ENCODE measurements at regions not wholly inside any gene's neighbourhood (a gene's known extent, or its start where the extent isn't known, plus 50 kb on each side); places are given as distances from the start of the nearest gene placed in this dataset.
"Not testable (repeated sequence)": the region's sequence is repeated elsewhere in the genome, so short reads cannot be mapped to it uniquely, and the experiment has no call there.

DNA sequence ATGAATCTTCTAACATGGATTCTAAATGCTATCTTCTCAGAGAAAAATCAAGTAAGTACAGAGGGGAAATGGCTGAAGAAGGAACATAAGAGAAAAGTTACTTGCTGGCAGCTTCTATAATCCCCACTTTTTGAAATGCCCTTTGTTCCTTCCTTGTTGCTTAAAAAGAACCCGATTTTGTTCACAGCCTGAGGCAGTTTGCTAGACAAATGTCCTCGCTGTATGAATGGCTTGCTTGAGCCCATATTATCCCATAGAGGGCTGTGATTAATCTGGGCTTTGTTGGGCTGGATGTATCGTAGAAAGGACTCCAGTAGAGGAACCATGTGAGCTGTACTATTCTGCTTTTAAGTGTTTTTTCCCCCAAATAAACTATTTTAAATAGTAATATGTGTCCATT, 134.3 kb upstream of the FGF13 start:
- WGBS (ENCODE audit: insufficient coverage, low coverage, low lambda C conversion rate, missing lambda C conversion rate): 47% methylated on average over 3 of the region's 3 CpGs
- H3K27me3 ChIP-seq: no peaks in the 10 kb centered on the region
- no peak for ATAC-seq
- H3K27ac ChIP-seq: no peak overlapping the region
- TF ChIP-seq POLR2A (IDR thresholded peaks at IDR 0.05): no peak
- TF ChIP-seq, protein P1, sequence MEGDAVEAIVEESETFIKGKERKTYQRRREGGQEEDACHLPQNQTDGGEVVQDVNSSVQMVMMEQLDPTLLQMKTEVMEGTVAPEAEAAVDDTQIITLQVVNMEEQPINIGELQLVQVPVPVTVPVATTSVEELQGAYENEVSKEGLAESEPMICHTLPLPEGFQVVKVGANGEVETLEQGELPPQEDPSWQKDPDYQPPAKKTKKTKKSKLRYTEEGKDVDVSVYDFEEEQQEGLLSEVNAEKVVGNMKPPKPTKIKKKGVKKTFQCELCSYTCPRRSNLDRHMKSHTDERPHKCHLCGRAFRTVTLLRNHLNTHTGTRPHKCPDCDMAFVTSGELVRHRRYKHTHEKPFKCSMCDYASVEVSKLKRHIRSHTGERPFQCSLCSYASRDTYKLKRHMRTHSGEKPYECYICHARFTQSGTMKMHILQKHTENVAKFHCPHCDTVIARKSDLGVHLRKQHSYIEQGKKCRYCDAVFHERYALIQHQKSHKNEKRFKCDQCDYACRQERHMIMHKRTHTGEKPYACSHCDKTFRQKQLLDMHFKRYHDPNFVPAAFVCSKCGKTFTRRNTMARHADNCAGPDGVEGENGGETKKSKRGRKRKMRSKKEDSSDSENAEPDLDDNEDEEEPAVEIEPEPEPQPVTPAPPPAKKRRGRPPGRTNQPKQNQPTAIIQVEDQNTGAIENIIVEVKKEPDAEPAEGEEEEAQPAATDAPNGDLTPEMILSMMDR (IDR thresholded peaks at IDR 0.05): no peak
- intact Hi-C loops (cut with DNase I): no loop called here
- DNase-seq: no peak
- H3K36me3 ChIP-seq: no peaks in the 10 kb centered on the region
- no peak overlapping the region for H3K4me3 ChIP-seq
- no peaks in the 10 kb centered on the region for H3K4me1 ChIP-seq
- H3K9me3 ChIP-seq: no peaks in the 10 kb centered on the region

DNA sequence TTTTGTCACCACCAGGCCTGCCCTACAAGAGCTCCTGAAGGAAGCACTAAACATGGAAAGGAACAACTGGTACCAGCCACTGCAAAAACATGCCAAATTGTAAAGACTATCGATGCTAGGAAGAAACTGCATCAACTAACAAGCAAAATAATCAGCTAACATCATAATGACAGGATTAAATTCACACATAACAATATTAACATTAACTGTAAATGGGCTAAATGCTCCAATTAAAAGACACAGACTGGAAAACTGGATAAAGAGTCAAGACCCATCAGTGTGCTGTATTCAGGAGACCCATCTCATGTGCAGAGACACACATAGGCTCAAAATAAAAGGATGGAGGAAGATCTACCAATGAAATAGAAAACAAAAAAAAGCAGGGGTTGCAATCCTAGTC, 95.9 kb upstream of the FGF13 start:
- intact Hi-C loops (cut with DNase I); H3K4me3 ChIP-seq; H3K4me1 ChIP-seq; ATAC-seq; H3K36me3 ChIP-seq; H3K27me3 ChIP-seq; H3K27ac ChIP-seq; H3K9me3 ChIP-seq; DNase-seq: not testable (repeated sequence)
- 57% methylated on average over 1 of the region's 1 CpG for WGBS (ENCODE audit: insufficient coverage, low coverage, low lambda C conversion rate, missing lambda C conversion rate)

DNA sequence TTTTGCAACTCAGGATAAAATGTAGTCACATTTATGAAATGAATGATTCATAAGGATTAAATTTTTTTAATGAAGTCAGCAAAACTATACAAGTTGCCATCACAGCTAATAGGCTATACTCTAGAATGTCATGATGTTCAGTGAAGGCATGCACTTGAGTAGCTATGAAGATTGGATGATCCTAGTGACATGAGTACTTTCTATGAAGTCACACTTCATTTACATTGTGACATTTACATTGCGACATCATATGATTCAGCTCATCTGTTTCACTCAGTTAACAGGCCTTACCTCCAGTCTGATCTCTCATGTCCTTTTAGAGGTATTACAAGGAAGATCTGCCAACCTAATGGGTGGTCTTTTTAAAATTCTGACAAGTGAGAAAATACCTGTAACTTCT, 82.7 kb upstream of the FGF13 start:
- Histone ChIP-seq H3K36me3 (no peaks in the 10 kb centered on the region), H3K9me3 (no peaks in the 10 kb centered on the region), H3K27ac (no peak overlapping the region), H3K4me1 (no peaks in the 10 kb centered on the region), H3K4me3 (no peak overlapping the region), H3K27me3 (no peaks in the 10 kb centered on the region)
- intact Hi-C loops (cut with DNase I): no loop called here
- DNase-seq (no peak), ATAC-seq (no peak)
- WGBS (ENCODE audit: insufficient coverage, low coverage, low lambda C conversion rate, missing lambda C conversion rate): 78% methylated on average over 1 of the region's 1 CpG
- no peak for TF ChIP-seq POLR2A (IDR thresholded peaks at IDR 0.05)
- TF ChIP-seq, protein P1 (IDR thresholded peaks at IDR 0.05): no peak

DNA sequence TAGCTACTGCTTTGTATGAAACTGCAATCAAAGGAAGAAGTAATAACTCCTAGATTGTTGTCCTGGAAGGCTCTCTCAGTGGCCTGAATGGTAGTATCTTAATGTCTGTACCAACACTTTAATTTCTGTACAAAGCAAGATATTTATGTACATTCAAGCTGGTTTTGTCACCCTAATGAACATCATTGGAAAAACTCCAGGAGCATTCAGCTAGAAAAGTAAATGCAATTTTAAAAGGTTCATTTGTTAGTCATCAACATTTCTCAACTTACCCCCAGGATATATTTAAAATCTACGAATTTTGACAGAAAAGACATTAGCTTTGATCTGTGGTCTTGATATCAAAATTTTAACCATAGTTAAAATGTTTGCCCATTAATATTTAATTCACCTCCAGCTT, 80.0 kb upstream of the FGF13 start:
- TF ChIP-seq, protein P1 (IDR thresholded peaks at IDR 0.05): no peak
- TF ChIP-seq POLR2A (IDR thresholded peaks at IDR 0.05): no peak
- Histone ChIP-seq H3K9me3 (no peaks in the 10 kb centered on the region), H3K4me3 (no peak overlapping the region), H3K4me1 (no peaks in the 10 kb centered on the region), H3K27me3 (no peaks in the 10 kb centered on the region), H3K27ac (no peak overlapping the region), H3K36me3 (no peaks in the 10 kb centered on the region)
- no peak for ATAC-seq
- 9% methylated on average over 1 of the region's 1 CpG for WGBS (ENCODE audit: insufficient coverage, low coverage, low lambda C conversion rate, missing lambda C conversion rate)
- DNase-seq: no peak
- intact Hi-C loops (cut with DNase I): no loop called here

DNA sequence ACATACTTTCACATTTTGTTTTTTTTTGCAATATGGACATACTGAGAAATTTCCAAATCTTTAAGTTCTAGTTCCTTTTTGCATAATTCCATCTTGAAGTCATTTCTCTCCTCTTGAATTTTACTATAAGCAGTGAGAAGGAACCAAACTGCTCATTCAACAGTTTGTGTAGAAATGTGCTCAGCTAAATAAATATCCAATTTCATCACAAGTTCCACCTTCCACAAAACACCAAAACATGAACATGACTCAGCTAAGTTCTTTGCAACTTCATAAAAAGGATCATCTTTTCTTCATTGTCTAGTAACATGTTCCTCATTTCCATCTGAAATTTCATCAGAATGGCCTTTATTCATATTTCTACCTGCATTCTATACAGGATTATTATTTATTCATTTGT, 77.3 kb upstream of the FGF13 start:
- Histone ChIP-seq H3K9me3 (no peaks in the 10 kb centered on the region), H3K36me3 (no peaks in the 10 kb centered on the region), H3K4me1 (no peaks in the 10 kb centered on the region), H3K27ac (no peak overlapping the region), H3K4me3 (no peak overlapping the region), H3K27me3 (no peaks in the 10 kb centered on the region)
- DNase-seq (no peak), ATAC-seq (no peak)
- intact Hi-C loops (cut with DNase I): no loop called here
- TF ChIP-seq POLR2A (IDR thresholded peaks at IDR 0.05): no peak
- TF ChIP-seq, protein P1 (IDR thresholded peaks at IDR 0.05): no peak

DNA sequence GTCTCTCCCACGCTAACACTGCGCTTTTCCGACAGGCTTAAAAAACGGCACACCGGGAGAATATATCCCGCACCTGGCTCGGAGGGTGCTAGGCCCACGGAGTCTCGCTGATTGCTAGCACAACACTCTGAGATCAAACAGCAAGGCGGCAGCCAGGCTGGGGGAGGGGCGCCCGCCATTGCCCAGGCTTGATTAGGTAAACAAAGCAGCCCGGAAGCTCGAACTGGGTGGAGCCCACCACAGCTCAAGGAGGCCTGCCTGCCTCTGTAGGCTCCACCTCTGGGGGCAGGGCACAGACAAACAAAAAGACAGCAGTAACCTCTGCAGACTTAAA, 67.0 kb upstream of the FGF13 start:
- H3K4me3 ChIP-seq; intact Hi-C loops (cut with DNase I); DNase-seq: not testable (repeated sequence)

DNA sequence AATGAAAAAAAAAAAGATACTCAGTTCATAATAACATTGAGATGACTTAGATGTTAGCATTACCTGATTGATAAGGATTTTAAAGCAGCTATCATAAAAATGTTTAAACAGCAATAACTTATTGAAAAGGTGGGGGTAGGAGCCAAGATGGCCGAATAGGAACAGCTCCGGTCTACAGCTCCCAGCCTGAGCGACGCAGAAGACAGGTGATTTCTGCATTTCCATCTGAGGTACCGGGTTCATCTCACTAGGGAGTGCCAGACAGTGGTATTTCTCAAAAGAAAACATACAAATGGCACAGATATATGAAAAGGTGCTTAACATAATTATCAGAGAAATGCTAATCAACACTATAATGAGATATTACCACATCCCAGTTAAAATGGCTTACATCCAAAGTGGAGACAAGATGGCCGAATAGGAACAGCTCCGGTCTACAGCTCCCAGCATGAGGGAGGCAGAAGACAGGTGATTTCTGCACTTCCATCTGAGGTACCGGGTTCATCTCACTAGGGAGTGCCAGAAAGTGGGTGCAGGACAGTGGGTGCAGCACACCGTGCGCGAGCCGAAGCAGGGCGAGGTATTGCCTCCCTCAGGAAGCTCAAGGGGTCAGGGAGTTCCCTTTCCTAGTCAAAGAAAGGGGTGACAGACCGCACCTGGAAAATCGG, 66.5 kb upstream of the FGF13 start:
- H3K27ac ChIP-seq; ATAC-seq; H3K4me1 ChIP-seq; DNase-seq; H3K9me3 ChIP-seq; intact Hi-C loops (cut with DNase I); H3K36me3 ChIP-seq; H3K27me3 ChIP-seq; H3K4me3 ChIP-seq: not testable (repeated sequence)
- WGBS (ENCODE audit: insufficient coverage, low coverage, low lambda C conversion rate, missing lambda C conversion rate): 75% methylated on average over 5 of the region's 15 CpGs

More for the DNA sequence above, 67.0 kb upstream of the FGF13 start:
- 51% methylated on average over 4 of the region's 14 CpGs for WGBS (ENCODE audit: insufficient coverage, low coverage, low lambda C conversion rate, missing lambda C conversion rate)
- H3K36me3 ChIP-seq, H3K27me3 ChIP-seq, H3K27ac ChIP-seq, H3K9me3 ChIP-seq, ATAC-seq, H3K4me1 ChIP-seq: not testable (repeated sequence)
